ENCODE measurements at regions not wholly inside any gene's neighbourhood (a gene's known extent, or its start where the extent isn't known, plus 50 kb on each side); places are given as distances from the start of the nearest gene placed in this dataset.

DNA sequence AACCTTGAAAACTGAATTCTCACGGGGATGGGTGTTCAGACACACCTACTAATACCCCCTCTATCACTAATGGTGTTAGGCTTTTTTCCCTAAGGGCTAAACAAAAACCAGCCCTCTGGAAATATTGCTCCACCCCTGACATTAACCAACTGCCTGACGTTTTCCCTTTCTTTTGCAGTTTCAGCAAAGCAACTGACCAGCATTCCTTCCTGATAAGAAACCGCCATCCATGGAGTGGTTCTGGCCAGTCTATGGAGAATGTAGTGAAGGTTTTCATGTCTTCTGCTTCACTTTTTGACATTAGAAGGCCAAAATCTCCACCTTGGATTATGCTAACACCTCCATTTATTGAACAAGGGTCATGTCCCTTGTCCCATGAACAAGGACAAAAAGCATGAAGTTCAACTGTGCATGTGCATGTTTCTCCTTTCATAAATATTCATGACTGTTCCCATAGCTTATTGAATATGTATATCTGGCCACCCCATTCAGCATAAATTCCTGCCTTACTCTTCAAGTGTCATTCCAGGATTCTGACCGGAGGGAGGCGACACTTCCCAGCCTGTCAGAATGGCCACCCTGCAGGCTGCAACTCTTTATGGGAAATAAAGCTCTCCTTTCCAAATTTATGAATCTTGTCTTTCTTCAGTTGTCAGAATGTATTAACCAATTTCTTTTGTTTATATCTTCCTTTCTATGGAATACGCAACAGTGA is 314.3 kb downstream of the HHIPL2 start:
- Histone ChIP-seq H3K27me3 (ENCODE audit: insufficient read depth, low read length) (no peaks in the 10 kb centered on the region), H3K9ac (ENCODE audit: low read length) (no peak overlapping the region), H3K4me3 (replicated peaks in 1 of 2; ENCODE audit: low read depth in 1 of 2, low read length in 2 of 2) (no peak overlapping the region), H3K9me2 (ENCODE audit: insufficient read depth) (no peaks in the 10 kb centered on the region), H3K36me3 (ENCODE audit: control insufficient read depth in 1 of 2, insufficient read depth in 2 of 2, low read length in 2 of 2) (no peaks in the 10 kb centered on the region), H3K27ac (ENCODE audit: low read depth, low read length) (no peak overlapping the region), H4K20me1 (ENCODE audit: insufficient read depth) (no peaks in the 10 kb centered on the region), H3K4me1 (ENCODE audit: control insufficient read depth in 1 of 2, insufficient read depth in 2 of 2, low read length in 2 of 2) (no peaks in the 10 kb centered on the region), H2AFZ (ENCODE audit: low read depth, low read length, poor library complexity, severe bottlenecking) (no peak overlapping the region), H3K79me2 (ENCODE audit: insufficient read depth, low read length) (no peaks in the 10 kb centered on the region), H3K9me3 (ENCODE audit: control insufficient read depth in 1 of 2, insufficient read depth in 1 of 2, low read depth in 1 of 2, low read length in 2 of 2) (no peaks in the 10 kb centered on the region), H3K4me2 (ENCODE audit: low read length) (no peak overlapping the region)
- ChIA-PET CTCF (no interaction called here), RAD21 (ENCODE audit: low non-redundant PET in 1 of 2, low total read pairs in 2 of 2, uncharacterized antibody in 2 of 2, unreplicated experiment in 2 of 2) (no interaction called here), POLR2A (no interaction called here)
- intact Hi-C loops (cut with micrococcal nuclease): no loop called here
- BruUV-seq (replicated peaks): no TSS peak
- no peak for DNase-seq (ENCODE audit: low read depth, low spot score)
- ATAC-seq: no peak
- TF ChIP-seq SP1 (IDR thresholded peaks at IDR 0.05; ENCODE audit: low read depth): no peak
- TF ChIP-seq RAD21 (IDR thresholded peaks at IDR 0.05; ENCODE audit: low read depth): peak; percentile 12; the same call in 1 of the 2 replicates

DNA sequence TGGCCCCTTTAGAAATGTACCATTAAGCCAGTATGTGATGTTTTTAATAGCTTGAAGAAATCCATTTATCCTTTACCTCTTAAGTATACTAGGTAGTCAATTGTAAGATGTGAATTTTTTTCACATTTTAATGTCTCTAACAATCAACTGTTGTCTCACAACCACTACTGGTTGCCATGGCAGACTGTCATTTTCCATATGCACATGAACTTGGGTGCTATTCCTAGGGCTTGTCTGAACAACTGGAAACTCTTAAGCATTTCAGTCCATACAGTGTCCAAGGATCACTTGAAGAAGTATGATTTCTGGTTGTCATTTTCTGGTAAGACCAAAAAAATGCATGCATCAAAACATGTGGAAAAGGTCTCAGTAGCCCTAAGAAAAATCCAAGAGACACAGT is 315.1 kb downstream of the HHIPL2 start:
- ChIA-PET POLR2A (no interaction called here), RAD21 (ENCODE audit: low non-redundant PET in 1 of 2, low total read pairs in 2 of 2, uncharacterized antibody in 2 of 2, unreplicated experiment in 2 of 2) (no interaction called here), CTCF (no interaction called here)
- H4K20me1 ChIP-seq (ENCODE audit: insufficient read depth): no peaks in the 10 kb centered on the region
- ATAC-seq: no peak
- BruUV-seq (replicated peaks): no TSS peak
- TF ChIP-seq, protein P1, sequence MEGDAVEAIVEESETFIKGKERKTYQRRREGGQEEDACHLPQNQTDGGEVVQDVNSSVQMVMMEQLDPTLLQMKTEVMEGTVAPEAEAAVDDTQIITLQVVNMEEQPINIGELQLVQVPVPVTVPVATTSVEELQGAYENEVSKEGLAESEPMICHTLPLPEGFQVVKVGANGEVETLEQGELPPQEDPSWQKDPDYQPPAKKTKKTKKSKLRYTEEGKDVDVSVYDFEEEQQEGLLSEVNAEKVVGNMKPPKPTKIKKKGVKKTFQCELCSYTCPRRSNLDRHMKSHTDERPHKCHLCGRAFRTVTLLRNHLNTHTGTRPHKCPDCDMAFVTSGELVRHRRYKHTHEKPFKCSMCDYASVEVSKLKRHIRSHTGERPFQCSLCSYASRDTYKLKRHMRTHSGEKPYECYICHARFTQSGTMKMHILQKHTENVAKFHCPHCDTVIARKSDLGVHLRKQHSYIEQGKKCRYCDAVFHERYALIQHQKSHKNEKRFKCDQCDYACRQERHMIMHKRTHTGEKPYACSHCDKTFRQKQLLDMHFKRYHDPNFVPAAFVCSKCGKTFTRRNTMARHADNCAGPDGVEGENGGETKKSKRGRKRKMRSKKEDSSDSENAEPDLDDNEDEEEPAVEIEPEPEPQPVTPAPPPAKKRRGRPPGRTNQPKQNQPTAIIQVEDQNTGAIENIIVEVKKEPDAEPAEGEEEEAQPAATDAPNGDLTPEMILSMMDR (IDR thresholded peaks at IDR 0.05 in 2 of 3, conservative IDR thresholded peaks at IDR 0.05 in 1 of 3; ENCODE audit: borderline replicate concordance in 1 of 3, insufficient read depth in 1 of 3, low read depth in 2 of 3, low read length in 2 of 3): no peak
- TF ChIP-seq CEBPB (IDR thresholded peaks at IDR 0.05; ENCODE audit: low read depth) (no peak), SIN3A (IDR thresholded peaks at IDR 0.05; ENCODE audit: low read depth) (no peak), ZFX (IDR thresholded peaks at IDR 0.05) (no peak)
- TF ChIP-seq, protein P2, sequence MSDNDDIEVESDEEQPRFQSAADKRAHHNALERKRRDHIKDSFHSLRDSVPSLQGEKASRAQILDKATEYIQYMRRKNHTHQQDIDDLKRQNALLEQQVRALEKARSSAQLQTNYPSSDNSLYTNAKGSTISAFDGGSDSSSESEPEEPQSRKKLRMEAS (IDR thresholded peaks at IDR 0.05): no peak
- no peak overlapping the region for H3K9ac ChIP-seq (ENCODE audit: low read length)
- intact Hi-C loops (cut with micrococcal nuclease): no loop called here
- H3K4me3 ChIP-seq (replicated peaks in 1 of 2; ENCODE audit: low read depth in 1 of 2, low read length in 2 of 2): no peak overlapping the region
- H3K27ac ChIP-seq (ENCODE audit: low read depth, low read length): no peak overlapping the region
- no peaks in the 10 kb centered on the region for H3K4me1 ChIP-seq (ENCODE audit: control insufficient read depth in 1 of 2, insufficient read depth in 2 of 2, low read length in 2 of 2)
- H2AFZ ChIP-seq (ENCODE audit: low read depth, low read length, poor library complexity, severe bottlenecking): no peak overlapping the region
- H3K27me3 ChIP-seq (ENCODE audit: insufficient read depth, low read length): no peaks in the 10 kb centered on the region
- H3K4me2 ChIP-seq (ENCODE audit: low read length): no peak overlapping the region
- no peak for DNase-seq (ENCODE audit: low read depth, low spot score)
- no peaks in the 10 kb centered on the region for H3K79me2 ChIP-seq (ENCODE audit: insufficient read depth, low read length)
- no peaks in the 10 kb centered on the region for H3K9me2 ChIP-seq (ENCODE audit: insufficient read depth)
- no peaks in the 10 kb centered on the region for H3K36me3 ChIP-seq (ENCODE audit: control insufficient read depth in 1 of 2, insufficient read depth in 2 of 2, low read length in 2 of 2)
- no peaks in the 10 kb centered on the region for H3K9me3 ChIP-seq (ENCODE audit: control insufficient read depth in 1 of 2, insufficient read depth in 1 of 2, low read depth in 1 of 2, low read length in 2 of 2)

Data from HCT116 (cell line).